Naive B cell (primary cell): ENCODE measurements at regions not wholly inside any gene's neighbourhood (a gene's known extent, or its start where the extent isn't known, plus 50 kb on each side); places are given as distances from the start of the nearest gene placed in this dataset.

Experiments used
- ATAC-seq, 2 donors: fragments of 150-1000 bp; cut with Tn5 transposase; 2 replicates each; pipeline ENCODE4 v1.10.0; 2021; ENCODE audit warnings: low read depth in 2 of 2, mild to moderate bottlenecking in 2 of 2, moderate library complexity in 2 of 2
- DNase-seq: peaks from one replicate; pipeline ENCODE4 v3.0.0; 2022
- H3K27ac Mint-ChIP-seq, 6 donors: one replicate each; pipeline ENCODE4 v1.8.0; 2020 to 2022; ENCODE audit warnings: mild to moderate bottlenecking in 6 of 6, mixed read lengths in 6 of 6, moderate library complexity in 5 of 6, inconsistent platforms in 2 of 6
- H3K27me3 Mint-ChIP-seq, 3 donors: one replicate each; pipeline ENCODE4 v1.8.0; 2021 to 2022; ENCODE audit warnings: mixed read lengths in 3 of 3, mild to moderate bottlenecking in 1 of 3
- H3K36me3 Mint-ChIP-seq, 2 donors: one replicate each; pipeline ENCODE4 v1.8.0; 2020 to 2022; ENCODE audit warnings: mixed read lengths in 2 of 2, inconsistent platforms in 1 of 2, mild to moderate bottlenecking in 1 of 2
- H3K4me1 Mint-ChIP-seq, 3 donors: one replicate each; pipeline ENCODE4 v1.8.0; 2020 to 2022; ENCODE audit warnings: mixed read lengths in 3 of 3, inconsistent platforms in 1 of 3, mild to moderate bottlenecking in 1 of 3, moderate library complexity in 1 of 3
- H3K4me3 Mint-ChIP-seq, 8 donors: one replicate each; pipeline ENCODE4 v1.8.0; 2020 to 2022; ENCODE audit warnings: mild to moderate bottlenecking in 8 of 8, mixed read lengths in 8 of 8, moderate library complexity in 8 of 8, inconsistent platforms in 2 of 8
- H3K9me3 Mint-ChIP-seq, 7 donors: one replicate each; pipeline ENCODE4 v1.8.0; 2020 to 2022; ENCODE audit warnings: mixed read lengths in 7 of 7, mild to moderate bottlenecking in 5 of 7, inconsistent platforms in 2 of 7, moderate library complexity in 1 of 7

DNA sequence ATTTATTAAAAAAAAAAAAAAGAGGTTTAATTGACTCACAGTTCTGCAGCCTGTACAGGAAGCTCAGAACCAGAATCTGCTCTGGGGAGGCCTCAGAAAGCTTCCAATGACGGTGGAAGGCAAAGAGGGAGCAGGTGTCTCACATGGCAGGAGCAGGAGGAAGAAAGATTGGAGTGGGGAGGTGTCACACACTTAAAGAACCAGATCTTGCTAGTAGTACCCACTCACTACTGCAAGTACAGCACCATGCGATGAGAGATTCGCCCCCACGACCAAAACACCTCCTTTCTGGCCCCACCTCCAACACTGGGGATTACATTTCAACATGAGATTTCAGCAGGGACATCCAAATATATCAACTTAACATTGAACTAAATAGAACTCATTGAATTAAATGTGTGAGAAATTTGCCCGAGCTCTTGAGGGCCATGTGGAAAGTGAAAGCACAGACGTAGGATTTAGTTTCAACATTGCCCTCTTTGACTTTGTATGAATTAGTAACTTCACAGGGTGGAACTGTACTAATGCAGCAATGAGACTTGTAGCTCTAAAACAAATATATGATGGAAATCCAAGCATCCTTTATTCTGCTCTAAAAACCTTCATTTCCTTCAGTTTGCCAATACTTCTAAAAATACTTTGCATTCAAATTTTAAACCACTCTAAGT lies 628.2 kb downstream of the FAM181B start:
- Mint-ChIP-seq H3K4me1 (no peaks in the 10 kb centered on the region), H3K27ac (peak overlapping the region in 1 of 6 donors; percentile 33)
- no peak for DNase-seq

DNA sequence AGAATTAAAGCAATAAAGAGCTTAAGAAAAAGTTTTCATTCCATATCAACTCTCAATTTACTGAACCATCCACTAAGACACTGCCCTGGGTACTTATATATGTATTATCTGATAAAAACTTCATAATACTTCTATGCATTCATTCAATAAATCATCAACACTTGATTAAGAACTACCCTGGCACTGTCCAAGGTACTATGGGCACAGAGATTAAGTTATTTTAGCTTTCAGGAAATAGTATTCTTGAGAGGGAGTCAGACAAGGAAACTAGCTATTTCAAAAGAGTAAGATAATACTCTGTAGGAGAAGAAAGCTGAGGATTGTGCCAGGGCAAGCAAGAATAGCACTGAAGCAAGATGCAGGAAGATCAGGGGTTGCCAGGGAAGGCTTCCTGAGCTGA lies 640.8 kb downstream of the FAM181B start:
- Mint-ChIP-seq H3K27me3 (no peaks in the 10 kb centered on the region), H3K4me3 (no peak overlapping the region), H3K4me1 (no peaks in the 10 kb centered on the region), H3K9me3 (peaks cover 0 to 2% (median 0%) of the 10 kb centered on the region in 7 donors), H3K36me3 (no peaks in the 10 kb centered on the region), H3K27ac (no peak overlapping the region)
- ATAC-seq (no peak), DNase-seq (no peak)

More for the DNA sequence above, 628.2 kb downstream of the FAM181B start:
- no peak for ATAC-seq
- H3K4me3 Mint-ChIP-seq = no peak overlapping the region
- H3K9me3 Mint-ChIP-seq = no peaks in the 10 kb centered on the region
- no peaks in the 10 kb centered on the region for H3K27me3 Mint-ChIP-seq
- no peaks in the 10 kb centered on the region for H3K36me3 Mint-ChIP-seq

DNA sequence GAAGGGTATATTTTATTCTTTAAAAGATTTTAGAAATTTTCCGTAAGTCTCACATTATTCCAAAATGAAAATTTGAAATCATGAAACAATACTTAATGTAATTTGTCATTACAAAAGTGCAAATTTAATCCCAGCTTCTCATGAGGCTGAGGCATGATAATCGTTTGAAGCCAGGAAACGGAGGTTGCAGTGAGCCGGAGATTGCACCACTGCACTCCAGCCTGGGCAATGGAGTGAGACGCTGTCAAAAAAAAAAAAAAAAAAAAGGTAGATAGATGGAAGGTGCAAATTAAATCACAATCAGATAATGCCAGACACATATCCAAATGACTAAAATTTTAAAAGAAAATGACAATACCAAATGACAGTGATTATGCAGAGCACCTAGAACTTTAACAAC lies 644.2 kb downstream of the FAM181B start:
- H3K27ac Mint-ChIP-seq = peak overlapping the region in 1 of 6 donors; percentile 63
- H3K4me3 Mint-ChIP-seq = no peak overlapping the region
- ATAC-seq = no peak
- H3K4me1 Mint-ChIP-seq = no peaks in the 10 kb centered on the region
- no peaks in the 10 kb centered on the region for H3K36me3 Mint-ChIP-seq
- H3K9me3 Mint-ChIP-seq = no peaks in the 10 kb centered on the region
- no peaks in the 10 kb centered on the region for H3K27me3 Mint-ChIP-seq
- DNase-seq = no peak

DNA sequence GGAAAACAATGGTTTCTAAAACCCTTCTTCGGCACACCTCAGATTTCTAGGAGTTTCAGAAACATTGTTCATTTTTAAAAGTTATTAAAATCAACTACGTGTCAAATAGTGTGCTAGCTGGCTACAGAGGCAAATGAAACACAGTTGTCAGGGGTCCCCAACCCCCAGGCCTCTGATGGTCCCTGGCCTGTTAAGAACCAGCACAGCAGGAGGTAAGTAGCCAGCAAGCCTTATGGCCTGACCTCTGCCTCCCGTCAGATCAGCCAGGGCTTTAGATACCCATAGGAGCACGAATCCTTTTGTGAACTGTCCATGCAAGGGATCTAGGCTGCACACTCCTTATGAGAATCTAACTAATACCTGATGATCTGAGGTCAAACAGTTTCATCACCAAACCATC lies 648.2 kb downstream of the FAM181B start:
- H3K4me3 Mint-ChIP-seq = no peak overlapping the region
- H3K27me3 Mint-ChIP-seq = no peaks in the 10 kb centered on the region
- no peak overlapping the region for H3K27ac Mint-ChIP-seq
- DNase-seq (no peak), ATAC-seq (no peak)
- H3K9me3 Mint-ChIP-seq = no peaks in the 10 kb centered on the region
- no peaks in the 10 kb centered on the region for H3K4me1 Mint-ChIP-seq
- H3K36me3 Mint-ChIP-seq = no peaks in the 10 kb centered on the region

DNA sequence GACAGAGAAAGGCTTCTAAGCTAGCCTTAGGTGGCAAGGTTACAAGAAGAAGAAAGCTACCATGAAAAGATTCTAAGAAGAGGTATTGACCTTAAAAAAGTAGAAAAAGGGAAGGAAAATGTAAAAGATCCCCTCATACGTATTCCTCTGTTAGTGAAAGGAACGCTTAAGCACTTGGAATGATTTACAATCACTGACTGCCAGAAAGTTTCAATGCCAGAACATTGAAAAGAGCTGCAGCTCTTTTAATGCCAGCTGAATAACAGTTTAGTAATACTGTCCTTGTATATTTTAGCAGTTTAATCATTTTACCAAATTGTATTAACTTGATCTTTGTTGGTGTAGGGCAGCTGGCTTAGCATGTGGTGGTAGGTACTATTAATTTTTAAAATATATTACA lies 650.7 kb downstream of the FAM181B start:
- DNase-seq (no peak), ATAC-seq (no peak)
- H3K27me3 Mint-ChIP-seq = no peaks in the 10 kb centered on the region
- H3K36me3 Mint-ChIP-seq = no peaks in the 10 kb centered on the region
- no peaks in the 10 kb centered on the region for H3K9me3 Mint-ChIP-seq
- H3K4me1 Mint-ChIP-seq = no peaks in the 10 kb centered on the region
- no peak overlapping the region for H3K27ac Mint-ChIP-seq
- H3K4me3 Mint-ChIP-seq = no peak overlapping the region

DNA sequence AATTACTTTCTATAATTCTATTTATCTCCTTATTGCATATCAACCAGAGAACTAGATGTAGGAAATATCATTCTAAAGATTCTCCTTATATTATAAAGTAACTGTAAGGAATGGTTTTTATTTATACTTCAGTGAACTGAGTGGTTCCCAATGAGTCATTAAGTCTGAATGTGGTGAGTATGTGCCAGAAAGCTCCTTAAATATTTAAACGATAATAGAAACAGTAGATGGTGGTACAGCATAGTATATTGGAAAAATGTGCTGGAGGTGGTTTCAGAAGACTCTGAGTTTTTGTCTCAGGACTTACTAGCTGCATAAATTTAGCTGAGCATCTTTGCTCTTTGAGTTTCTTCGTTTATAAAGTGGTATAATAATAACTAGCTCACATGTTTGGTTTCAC lies 653.5 kb downstream of the FAM181B start:
- no peak for DNase-seq
- Mint-ChIP-seq H3K36me3 (no peaks in the 10 kb centered on the region), H3K27ac (no peak overlapping the region), H3K4me1 (no peaks in the 10 kb centered on the region), H3K9me3 (no peaks in the 10 kb centered on the region), H3K27me3 (no peaks in the 10 kb centered on the region), H3K4me3 (no peak overlapping the region)
- no peak for ATAC-seq

DNA sequence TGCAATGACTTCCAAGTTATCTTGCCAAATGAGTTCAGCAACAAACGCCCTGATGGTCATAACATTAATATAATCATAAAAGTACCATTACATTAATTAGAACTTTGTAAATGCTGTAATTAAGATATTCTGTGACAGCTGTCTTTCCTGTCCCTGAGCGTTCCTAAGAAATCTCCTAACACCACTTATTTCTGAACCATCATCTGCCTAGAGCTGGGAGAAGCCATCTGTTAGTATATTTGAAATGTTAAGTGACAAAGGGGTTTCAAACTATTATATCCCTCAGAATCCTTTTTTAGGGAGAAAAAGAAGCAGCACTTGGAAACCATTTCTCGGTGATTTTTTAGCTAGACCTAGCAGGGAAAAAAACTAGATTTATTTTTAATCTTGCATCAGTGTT lies 657.5 kb downstream of the FAM181B start:
- H3K4me1 Mint-ChIP-seq = no peaks in the 10 kb centered on the region
- no peak overlapping the region for H3K27ac Mint-ChIP-seq
- no peaks in the 10 kb centered on the region for H3K36me3 Mint-ChIP-seq
- H3K4me3 Mint-ChIP-seq = no peak overlapping the region
- DNase-seq (no peak), ATAC-seq (no peak)
- H3K27me3 Mint-ChIP-seq = no peaks in the 10 kb centered on the region
- no peaks in the 10 kb centered on the region for H3K9me3 Mint-ChIP-seq

DNA sequence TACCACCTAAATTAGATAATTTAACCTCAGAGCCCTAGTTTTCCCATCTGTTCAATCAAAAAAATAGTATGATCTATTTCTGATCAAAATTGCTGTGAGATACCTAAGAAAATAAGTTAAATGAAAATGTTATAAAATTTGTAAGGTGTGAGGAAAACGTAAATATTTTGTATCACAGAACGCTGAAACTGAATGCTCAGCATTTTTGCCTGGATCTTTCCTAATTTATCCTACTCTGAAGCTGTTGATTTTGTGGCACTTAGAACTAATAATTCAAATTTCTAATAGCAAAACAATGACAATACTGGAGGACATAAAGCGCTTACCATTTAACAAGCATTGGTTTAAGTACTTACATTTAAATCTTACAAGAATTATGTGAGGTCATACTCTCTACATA lies 674.2 kb downstream of the FAM181B start:
- no peak overlapping the region for H3K4me3 Mint-ChIP-seq
- no peak overlapping the region for H3K27ac Mint-ChIP-seq

DNA sequence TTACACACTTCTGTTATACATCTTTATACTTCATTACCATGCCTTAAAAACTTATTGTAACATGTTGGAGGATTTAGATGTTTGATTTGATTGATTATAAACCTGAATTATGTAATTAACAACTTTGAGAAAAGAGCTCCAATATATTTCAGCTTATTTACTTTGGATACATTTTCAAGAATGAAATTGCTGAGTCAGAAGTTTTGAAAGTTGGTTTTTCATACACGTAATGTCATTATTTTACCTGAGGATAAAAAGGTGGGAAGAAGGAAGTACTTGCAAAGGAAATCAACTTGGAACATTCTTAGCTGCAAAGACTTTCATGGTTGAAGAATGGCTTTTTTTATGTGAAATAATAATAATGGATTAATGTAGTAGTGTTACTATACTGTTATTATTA lies 677.2 kb downstream of the FAM181B start:
- Mint-ChIP-seq H3K4me1 (no peaks in the 10 kb centered on the region), H3K27ac (no peak overlapping the region), H3K4me3 (no peak overlapping the region), H3K36me3 (no peaks in the 10 kb centered on the region), H3K9me3 (no peaks in the 10 kb centered on the region), H3K27me3 (no peaks in the 10 kb centered on the region)
- ATAC-seq (no peak), DNase-seq (no peak)

More for the DNA sequence above, 674.2 kb downstream of the FAM181B start:
- Mint-ChIP-seq H3K9me3 (no peaks in the 10 kb centered on the region), H3K27me3 (no peaks in the 10 kb centered on the region), H3K4me1 (no peaks in the 10 kb centered on the region), H3K36me3 (no peaks in the 10 kb centered on the region)
- DNase-seq (no peak), ATAC-seq (no peak)

DNA sequence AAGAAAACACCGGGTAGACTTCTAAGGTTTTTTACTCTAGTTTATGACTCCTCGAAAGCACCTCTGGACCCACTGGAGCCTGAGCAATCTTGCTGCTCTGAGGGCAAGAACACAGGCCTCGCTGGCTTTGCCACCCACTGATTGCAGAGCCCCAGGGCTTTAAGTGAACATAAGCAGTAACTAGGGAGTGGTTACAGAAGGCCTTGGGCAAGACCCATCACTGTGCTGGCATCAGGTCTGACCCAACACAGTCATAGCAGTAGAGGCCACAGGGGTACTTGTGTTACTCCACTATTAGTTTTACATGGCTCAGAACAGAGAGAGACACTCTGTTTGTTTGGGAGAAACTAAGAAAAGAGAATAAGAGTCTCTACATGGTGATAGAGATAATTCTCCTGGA lies 684.5 kb downstream of the FAM181B start:
- no peak overlapping the region for H3K4me3 Mint-ChIP-seq
- H3K27me3 Mint-ChIP-seq = peaks cover 0 to 5% (median 0%) of the 10 kb centered on the region in 3 donors
- peak overlapping the region in 1 of 6 donors; percentile 32 for H3K27ac Mint-ChIP-seq
- DNase-seq (no peak), ATAC-seq (no peak)
- peaks cover 0 to 4% of the 10 kb centered on the region in 2 donors for H3K36me3 Mint-ChIP-seq
- peaks cover 0 to 9% (median 0%) of the 10 kb centered on the region in 3 donors for H3K4me1 Mint-ChIP-seq
- H3K9me3 Mint-ChIP-seq = peaks cover 0 to 29% (median 6%) of the 10 kb centered on the region in 7 donors

DNA sequence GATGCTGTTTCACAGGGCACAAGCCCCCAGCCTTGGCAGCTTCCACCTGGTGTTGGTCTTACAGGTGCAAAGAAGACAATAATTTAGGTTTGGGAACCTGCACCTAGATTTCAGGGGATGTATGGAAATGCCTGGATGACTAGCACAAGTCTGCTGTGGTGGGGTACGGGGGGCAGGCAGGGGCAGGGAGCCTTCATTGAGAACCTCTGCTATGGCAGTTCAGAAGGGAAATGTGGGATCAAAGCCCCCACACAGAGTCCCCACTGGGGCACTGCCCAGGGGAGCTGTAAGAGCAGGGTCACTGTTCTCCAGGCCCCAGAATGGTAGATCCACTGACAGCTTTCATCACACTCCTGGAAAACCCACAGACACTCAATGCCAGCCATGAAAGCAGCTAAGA lies 686.5 kb downstream of the FAM181B start:
- no peak for ATAC-seq
- H3K4me3 Mint-ChIP-seq = no peak overlapping the region
- H3K36me3 Mint-ChIP-seq = peaks cover 0 to 4% of the 10 kb centered on the region in 2 donors
- DNase-seq = no peak
- peaks cover 0 to 29% (median 6%) of the 10 kb centered on the region in 7 donors for H3K9me3 Mint-ChIP-seq
- peaks cover 0 to 5% (median 0%) of the 10 kb centered on the region in 3 donors for H3K27me3 Mint-ChIP-seq
- peak overlapping the region in 1 of 6 donors; percentile 63 for H3K27ac Mint-ChIP-seq
- H3K4me1 Mint-ChIP-seq = peaks cover 0 to 9% (median 0%) of the 10 kb centered on the region in 3 donors

DNA sequence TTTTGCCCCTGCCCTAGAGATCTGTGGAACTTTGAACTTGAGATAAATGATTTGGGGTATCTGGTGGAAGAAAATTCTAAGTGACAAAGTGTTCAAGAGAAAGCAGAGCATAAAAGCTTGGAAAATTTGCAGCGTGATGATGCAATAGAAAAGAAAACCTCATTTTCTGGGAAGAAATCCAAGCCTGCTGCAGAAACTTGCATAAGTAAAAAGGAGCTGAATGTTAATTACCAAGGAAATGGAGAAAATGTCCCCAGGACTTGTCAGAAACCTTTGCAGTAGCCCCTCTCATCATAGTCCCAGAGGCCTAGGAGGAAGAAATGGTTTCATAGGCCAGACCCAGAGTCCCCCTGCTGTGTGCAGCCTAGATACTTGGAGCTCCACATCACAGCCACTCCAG lies 686.9 kb downstream of the FAM181B start:
- H3K36me3 Mint-ChIP-seq = peaks cover 0 to 4% of the 10 kb centered on the region in 2 donors
- DNase-seq (no peak), ATAC-seq (no peak)
- peaks cover 0 to 5% (median 0%) of the 10 kb centered on the region in 3 donors for H3K27me3 Mint-ChIP-seq
- H3K9me3 Mint-ChIP-seq = peaks cover 0 to 29% (median 6%) of the 10 kb centered on the region in 7 donors
- no peak overlapping the region for H3K4me3 Mint-ChIP-seq
- H3K27ac Mint-ChIP-seq = peak overlapping the region in 1 of 6 donors; percentile 63
- H3K4me1 Mint-ChIP-seq = peaks cover 0 to 9% (median 0%) of the 10 kb centered on the region in 3 donors

DNA sequence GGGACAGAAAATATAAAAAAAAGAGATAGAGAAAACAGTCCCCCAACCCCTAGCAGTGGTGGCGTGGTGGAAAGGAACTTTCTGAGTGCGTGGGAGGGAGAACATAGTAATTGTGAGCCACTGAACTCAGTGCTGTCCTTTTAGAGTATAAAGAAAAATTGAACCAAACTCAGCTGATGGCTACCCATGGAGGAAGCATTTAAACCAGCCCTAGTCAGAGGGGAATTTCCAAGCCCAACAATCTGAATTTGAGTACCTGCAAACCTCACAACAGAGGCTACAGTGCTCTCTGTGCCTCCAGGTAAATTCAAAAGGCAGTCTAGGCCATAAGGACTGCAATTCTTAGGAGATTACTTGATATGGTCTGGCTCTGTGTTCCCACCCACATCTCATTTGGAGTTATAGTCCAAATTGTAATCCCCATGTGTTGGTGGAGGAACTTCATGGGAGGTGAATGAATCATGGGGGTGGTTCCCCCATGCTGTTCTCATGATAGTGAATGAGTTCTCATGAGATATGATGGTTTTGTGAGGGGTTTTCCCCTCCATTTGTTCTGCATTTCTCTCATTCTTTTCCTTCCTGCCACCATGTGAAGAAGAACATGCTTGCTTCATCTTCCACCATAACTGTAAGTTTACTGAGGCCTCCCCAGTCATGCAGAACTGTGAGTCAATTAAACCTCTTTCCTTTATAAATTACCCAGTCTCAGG lies 687.8 kb downstream of the FAM181B start:
- H3K4me1 Mint-ChIP-seq = peaks cover 0 to 9% (median 0%) of the 10 kb centered on the region in 3 donors
- ATAC-seq = no peak
- H3K4me3 Mint-ChIP-seq = no peak overlapping the region
- DNase-seq = no peak
- H3K36me3 Mint-ChIP-seq = peaks cover 0 to 4% of the 10 kb centered on the region in 2 donors
- no peak overlapping the region for H3K27ac Mint-ChIP-seq
- H3K27me3 Mint-ChIP-seq = peaks cover 0 to 5% (median 0%) of the 10 kb centered on the region in 3 donors
- H3K9me3 Mint-ChIP-seq = peaks cover 0 to 29% (median 6%) of the 10 kb centered on the region in 7 donors

DNA sequence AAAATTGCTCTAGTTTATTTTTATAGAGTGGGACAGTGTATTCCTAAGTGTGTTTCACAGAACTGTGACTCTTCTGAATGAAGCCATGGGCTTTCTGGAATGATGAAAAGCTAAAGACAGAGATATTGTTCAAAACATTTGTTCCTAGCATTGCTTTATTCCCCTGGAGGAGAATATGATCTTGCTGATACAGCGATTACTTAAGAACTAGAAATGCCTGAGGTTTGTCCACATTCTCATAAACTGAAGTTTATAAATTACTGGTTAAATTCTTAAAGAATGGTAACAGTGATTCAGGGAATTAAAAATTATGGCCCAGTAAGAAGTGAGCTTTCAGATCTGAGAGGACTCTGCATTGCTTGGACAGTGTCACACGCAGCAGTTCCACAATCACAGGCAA lies 690.3 kb downstream of the FAM181B start:
- Mint-ChIP-seq H3K4me1 (peaks cover 0 to 7% (median 0%) of the 10 kb centered on the region in 3 donors), H3K27ac (no peak overlapping the region), H3K27me3 (no peaks in the 10 kb centered on the region), H3K36me3 (no peaks in the 10 kb centered on the region), H3K9me3 (peaks cover 0 to 28% (median 6%) of the 10 kb centered on the region in 7 donors), H3K4me3 (no peak overlapping the region)
- DNase-seq (no peak), ATAC-seq (no peak)
